Endothelial cell of umbilical vein (primary cell): ENCODE measurements at regions not wholly inside any gene's neighbourhood (a gene's known extent, or its start where the extent isn't known, plus 50 kb on each side); places are given as distances from the start of the nearest gene placed in this dataset.

Experiments used
- CTCF ChIP-seq, 2 donors: IDR thresholded peaks; 1 replicate in 1 of 2; 2 replicates in 1 of 2; pipeline ENCODE4 v1.5.1; 2011; ENCODE audit warnings: low read length in 2 of 2, mild to moderate bottlenecking in 2 of 2, moderate library complexity in 2 of 2, control low read depth in 1 of 2, inconsistent platforms in 1 of 2, low read depth in 1 of 2; ENCODE audit not compliant: insufficient read depth in 1 of 2; ENCODE audit errors: extremely low read depth in 1 of 2
- EZH2 ChIP-seq: IDR thresholded peaks from 2 replicates; pipeline ENCODE4 v1.6.1; 2012; ENCODE audit warnings: borderline replicate concordance, low read depth, mild to moderate bottlenecking, moderate library complexity, low read length, inconsistent platforms; ENCODE audit not compliant: severe bottlenecking
- POLR2A ChIP-seq: IDR thresholded peaks from 2 replicates; pipeline ENCODE4 v1.6.1; 2012; ENCODE audit warnings: low read depth, mild to moderate bottlenecking, control low read depth, low read length

DNA sequence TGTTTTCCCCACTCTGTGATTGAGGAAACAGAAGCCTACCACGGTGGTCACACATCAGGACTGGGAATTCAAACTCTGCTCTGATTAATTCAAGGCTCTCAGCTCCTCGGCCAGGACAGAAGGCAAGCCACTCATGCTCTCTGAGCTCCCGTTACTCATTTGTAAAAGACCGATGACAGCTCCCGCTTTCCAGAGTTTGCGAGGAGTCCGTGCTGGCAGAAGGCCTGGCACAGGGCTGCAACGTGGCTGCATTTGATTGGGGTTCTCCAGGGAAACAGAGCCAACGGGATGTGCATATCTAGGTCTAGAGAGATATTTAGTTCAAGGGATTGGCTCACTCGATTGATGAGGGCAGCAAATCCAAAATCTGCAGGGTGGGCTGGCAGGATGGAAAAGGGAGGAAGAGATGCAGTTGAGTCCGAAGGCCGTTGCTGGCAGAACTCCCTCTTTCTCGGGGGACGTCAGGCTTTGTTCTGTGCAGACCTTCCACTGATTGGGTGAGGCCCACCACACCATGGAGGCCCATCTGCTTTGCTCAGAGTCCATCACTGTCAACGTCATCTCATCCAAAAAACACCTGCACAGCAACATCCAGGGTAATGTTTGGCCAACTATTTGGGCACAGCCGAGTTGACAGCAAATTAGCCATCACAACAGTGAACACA lies 215.5 kb upstream of the RPL38 start:
- TF ChIP-seq CTCF (IDR thresholded peaks at IDR 0.05; ENCODE audit: extremely low read depth in 1 of 2, insufficient read depth in 1 of 2, low read depth in 1 of 2, low read length in 2 of 2) = no peak
- no peak for TF ChIP-seq POLR2A
- no peak for TF ChIP-seq EZH2
